DND-41 (cell line): ENCODE measurements at regions not wholly inside any gene's neighbourhood (a gene's known extent, or its start where the extent isn't known, plus 50 kb on each side); places are given as distances from the start of the nearest gene placed in this dataset.

ENCODE experiments used
- ATAC-seq: fragments of 200-7000 bp; cut with Tn5 transposase; 3 replicates; pipeline ENCODE4 v1.9.1; 2021; ENCODE audit warnings: low read depth; ENCODE audit not compliant: insufficient read depth
- DNase-seq: peaks from one replicate; pipeline ENCODE4 v3.0.0-alpha.2; 2020
- H2AFZ ChIP-seq: 2 replicates; pipeline ENCODE4 v1.6.0; 2012; ENCODE audit warnings: low read depth, low read length
- H3K27ac ChIP-seq: 2 replicates; pipeline ENCODE4 v1.5.1; 2012; ENCODE audit warnings: low read length, inconsistent platforms
- H3K27me3 ChIP-seq: fragments of 200-600 bp; sonication (generic); 2 replicates; pipeline ENCODE4 v1.6.0; 2012; ENCODE audit warnings: low read length, mild to moderate bottlenecking, inconsistent platforms; ENCODE audit not compliant: insufficient read depth, poor library complexity
- H3K36me3 ChIP-seq: 2 replicates; pipeline ENCODE4 v1.5.1; 2012; ENCODE audit warnings: low read length, inconsistent platforms; ENCODE audit not compliant: insufficient read depth
- H3K4me1 ChIP-seq: 2 replicates; pipeline ENCODE4 v1.5.1; 2012; ENCODE audit warnings: mild to moderate bottlenecking, low read length; ENCODE audit not compliant: insufficient read depth
- H3K4me2 ChIP-seq: 2 replicates; pipeline ENCODE4 v1.6.0; 2012; ENCODE audit warnings: mild to moderate bottlenecking, moderate library complexity, low read length, inconsistent platforms; ENCODE audit not compliant: insufficient read depth
- H3K4me3 ChIP-seq, 2 experiments: fragments of 200-600 bp in 1 of 2; shearing (Covaris generic) in 1 of 2; 2 replicates each; pipeline ENCODE4 v1.5.1; 2012 to 2016; ENCODE audit warnings: inconsistent platforms in 2 of 2, low read length in 2 of 2, mild to moderate bottlenecking in 2 of 2, low read depth in 1 of 2, moderate library complexity in 1 of 2
- H3K79me2 ChIP-seq: 2 replicates; pipeline ENCODE4 v1.6.0; 2012; ENCODE audit warnings: low read length, inconsistent platforms; ENCODE audit not compliant: insufficient read depth
- H3K9ac ChIP-seq: 2 replicates; pipeline ENCODE4 v1.6.0; 2012; ENCODE audit warnings: low read depth, mild to moderate bottlenecking, inconsistent platforms, low read length, moderate library complexity
- H3K9me3 ChIP-seq: 2 replicates; pipeline ENCODE4 v1.5.1; 2012; ENCODE audit warnings: low read length, moderate library complexity, mild to moderate bottlenecking, inconsistent platforms; ENCODE audit not compliant: insufficient read depth, severe bottlenecking
- H4K20me1 ChIP-seq: 2 replicates; pipeline ENCODE4 v1.6.0; 2012; ENCODE audit warnings: low read length; ENCODE audit not compliant: insufficient read depth
- EZH2 ChIP-seq: IDR thresholded peaks from 3 replicates; pipeline ENCODE4 v1.6.1; 2012; ENCODE audit warnings: borderline replicate concordance, low read depth, mild to moderate bottlenecking, moderate library complexity, low read length, inconsistent platforms; ENCODE audit not compliant: severe bottlenecking
- TF ChIP-seq, protein P1 (sequence below): IDR thresholded peaks from 2 replicates; pipeline ENCODE4 v1.5.1; 2012; ENCODE audit warnings: borderline replicate concordance, low read length, moderate library complexity, mild to moderate bottlenecking; ENCODE audit not compliant: poor library complexity, severe bottlenecking; ENCODE audit errors: extremely low read depth

GRCh38 chr12:97017213-97017612, 110.2 kb downstream of the NEDD1 start:
- Histone ChIP-seq H4K20me1 (no peaks in the 10 kb centered on the region), H3K9me3 (peaks cover 9% of the 10 kb centered on the region), H3K27me3 (no peaks in the 10 kb centered on the region), H3K79me2 (no peaks in the 10 kb centered on the region), H3K36me3 (no peaks in the 10 kb centered on the region), H3K4me1 (no peaks in the 10 kb centered on the region), H2AFZ (no peak overlapping the region), H3K4me2 (no peak overlapping the region), H3K4me3 (no peak overlapping the region), H3K9ac (no peak overlapping the region), H3K27ac (no peak overlapping the region)
- DNase-seq (no peak), ATAC-seq (no peak)
- TF ChIP-seq, protein P1, sequence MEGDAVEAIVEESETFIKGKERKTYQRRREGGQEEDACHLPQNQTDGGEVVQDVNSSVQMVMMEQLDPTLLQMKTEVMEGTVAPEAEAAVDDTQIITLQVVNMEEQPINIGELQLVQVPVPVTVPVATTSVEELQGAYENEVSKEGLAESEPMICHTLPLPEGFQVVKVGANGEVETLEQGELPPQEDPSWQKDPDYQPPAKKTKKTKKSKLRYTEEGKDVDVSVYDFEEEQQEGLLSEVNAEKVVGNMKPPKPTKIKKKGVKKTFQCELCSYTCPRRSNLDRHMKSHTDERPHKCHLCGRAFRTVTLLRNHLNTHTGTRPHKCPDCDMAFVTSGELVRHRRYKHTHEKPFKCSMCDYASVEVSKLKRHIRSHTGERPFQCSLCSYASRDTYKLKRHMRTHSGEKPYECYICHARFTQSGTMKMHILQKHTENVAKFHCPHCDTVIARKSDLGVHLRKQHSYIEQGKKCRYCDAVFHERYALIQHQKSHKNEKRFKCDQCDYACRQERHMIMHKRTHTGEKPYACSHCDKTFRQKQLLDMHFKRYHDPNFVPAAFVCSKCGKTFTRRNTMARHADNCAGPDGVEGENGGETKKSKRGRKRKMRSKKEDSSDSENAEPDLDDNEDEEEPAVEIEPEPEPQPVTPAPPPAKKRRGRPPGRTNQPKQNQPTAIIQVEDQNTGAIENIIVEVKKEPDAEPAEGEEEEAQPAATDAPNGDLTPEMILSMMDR, result no peak
- no peak for TF ChIP-seq EZH2

DNA sequence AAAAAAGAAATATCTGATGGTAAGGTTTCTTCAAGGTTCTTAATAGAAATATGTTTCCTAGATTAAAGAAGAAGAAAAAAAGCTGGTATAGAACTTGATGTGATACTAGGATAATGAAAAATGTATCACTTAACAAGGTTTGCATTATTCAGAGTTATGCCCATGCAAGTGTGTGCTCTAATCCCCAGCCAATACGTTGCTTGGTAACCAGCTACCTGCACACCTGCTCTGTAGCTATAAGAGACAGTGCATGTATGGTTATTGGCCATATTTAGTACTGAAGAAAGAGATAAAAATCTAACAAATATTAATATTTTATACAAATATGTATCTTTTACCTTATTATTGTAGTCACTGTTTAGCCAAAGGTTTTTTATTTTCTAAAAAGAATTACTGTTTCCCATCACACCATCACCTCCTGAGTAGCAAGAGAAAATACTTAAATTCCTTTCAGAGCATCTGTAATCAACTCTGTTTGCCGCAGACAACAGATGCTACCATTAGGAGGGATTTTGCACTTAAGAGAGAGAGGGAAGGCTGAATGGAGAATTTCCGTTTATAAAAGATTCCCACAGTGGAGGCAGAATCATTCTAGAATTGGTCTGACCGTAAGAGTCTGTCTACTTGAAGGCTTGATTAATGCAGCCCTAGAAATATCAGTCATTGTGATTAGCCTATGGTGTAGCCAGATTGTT, 115.6 kb downstream of the NEDD1 start:
- Histone ChIP-seq H3K27ac (no peak overlapping the region), H4K20me1 (no peaks in the 10 kb centered on the region), H3K4me3 (no peak overlapping the region), H3K9ac (no peak overlapping the region), H3K27me3 (no peaks in the 10 kb centered on the region), H3K9me3 (no peaks in the 10 kb centered on the region), H2AFZ (no peak overlapping the region), H3K79me2 (no peaks in the 10 kb centered on the region), H3K36me3 (no peaks in the 10 kb centered on the region), H3K4me2 (no peak overlapping the region), H3K4me1 (no peaks in the 10 kb centered on the region)
- DNase-seq, result no peak
- ATAC-seq, result no peak
- TF ChIP-seq, protein P1, result no peak
- TF ChIP-seq EZH2, result no peak

DNA sequence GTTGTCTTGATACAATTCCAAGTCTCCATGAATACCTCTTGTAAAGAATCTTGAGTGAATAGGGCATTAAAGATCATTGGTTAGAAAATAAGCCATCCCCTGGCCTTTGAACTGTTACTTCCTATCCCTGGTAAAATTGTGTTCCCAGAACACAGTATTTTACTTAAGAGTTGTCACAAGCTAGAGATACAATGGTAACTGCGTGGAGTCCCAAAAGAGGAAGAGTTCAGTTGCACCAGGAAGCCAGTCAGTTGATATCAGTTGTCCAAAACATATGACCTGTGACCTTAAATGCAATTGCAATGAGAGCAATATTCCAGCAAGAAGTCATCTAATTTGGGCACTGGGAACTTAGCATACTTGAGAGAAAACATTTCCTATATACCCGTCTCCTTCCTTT, 117.3 kb downstream of the NEDD1 start:
- no peak for ATAC-seq
- Histone ChIP-seq H3K27me3 (no peaks in the 10 kb centered on the region), H3K79me2 (no peaks in the 10 kb centered on the region), H3K4me2 (no peak overlapping the region), H3K27ac (no peak overlapping the region), H3K4me3 (no peak overlapping the region), H3K9me3 (no peaks in the 10 kb centered on the region), H2AFZ (no peak overlapping the region), H3K36me3 (no peaks in the 10 kb centered on the region), H3K4me1 (no peaks in the 10 kb centered on the region), H4K20me1 (no peaks in the 10 kb centered on the region), H3K9ac (no peak overlapping the region)
- TF ChIP-seq, protein P1, result no peak
- no peak for DNase-seq
